A673 (cell line): ENCODE measurements at regions not wholly inside any gene's neighbourhood (a gene's known extent, or its start where the extent isn't known, plus 50 kb on each side); places are given as distances from the start of the nearest gene placed in this dataset.

Source experiments
- EZH2 ChIP-seq: fragments of 200-600 bp; sonication (generic); IDR thresholded peaks from 2 replicates; pipeline ENCODE4 v1.6.1; 2017; ENCODE audit warnings: borderline replicate concordance, low read depth, mild to moderate bottlenecking, mixed read lengths, antibody characterized with exemption, low read length; ENCODE audit not compliant: poor library complexity, severe bottlenecking
- TF ChIP-seq, protein P1 (sequence below): fragments of 300-800, 200-600 bp; sonication (generic); conservative IDR thresholded peaks from 2 replicates; pipeline ENCODE4 v1.5.1; 2017; ENCODE audit warnings: low read depth, mild to moderate bottlenecking, antibody characterized with exemption, low read length, moderate library complexity, mixed read lengths

DNA sequence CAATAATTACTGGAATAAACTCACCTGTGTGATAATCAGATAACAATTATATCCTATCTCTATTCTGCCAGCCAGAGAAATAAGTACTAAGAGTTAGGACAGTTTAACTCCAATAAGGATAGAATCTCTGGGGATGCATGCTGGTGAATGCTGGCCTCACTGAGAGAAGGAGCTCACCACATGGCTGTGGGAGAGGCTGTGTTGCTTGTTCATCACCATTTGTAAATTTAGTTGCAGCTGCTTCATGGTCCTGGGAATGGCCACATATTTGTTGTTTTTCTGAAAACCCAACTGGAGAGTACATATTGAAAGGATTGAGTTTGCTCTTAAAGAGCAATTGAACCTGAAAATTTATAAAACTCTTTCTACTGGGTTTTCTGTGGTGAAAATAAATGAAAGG, 207.3 kb downstream of the NECTIN3 start:
- TF ChIP-seq, protein P1, sequence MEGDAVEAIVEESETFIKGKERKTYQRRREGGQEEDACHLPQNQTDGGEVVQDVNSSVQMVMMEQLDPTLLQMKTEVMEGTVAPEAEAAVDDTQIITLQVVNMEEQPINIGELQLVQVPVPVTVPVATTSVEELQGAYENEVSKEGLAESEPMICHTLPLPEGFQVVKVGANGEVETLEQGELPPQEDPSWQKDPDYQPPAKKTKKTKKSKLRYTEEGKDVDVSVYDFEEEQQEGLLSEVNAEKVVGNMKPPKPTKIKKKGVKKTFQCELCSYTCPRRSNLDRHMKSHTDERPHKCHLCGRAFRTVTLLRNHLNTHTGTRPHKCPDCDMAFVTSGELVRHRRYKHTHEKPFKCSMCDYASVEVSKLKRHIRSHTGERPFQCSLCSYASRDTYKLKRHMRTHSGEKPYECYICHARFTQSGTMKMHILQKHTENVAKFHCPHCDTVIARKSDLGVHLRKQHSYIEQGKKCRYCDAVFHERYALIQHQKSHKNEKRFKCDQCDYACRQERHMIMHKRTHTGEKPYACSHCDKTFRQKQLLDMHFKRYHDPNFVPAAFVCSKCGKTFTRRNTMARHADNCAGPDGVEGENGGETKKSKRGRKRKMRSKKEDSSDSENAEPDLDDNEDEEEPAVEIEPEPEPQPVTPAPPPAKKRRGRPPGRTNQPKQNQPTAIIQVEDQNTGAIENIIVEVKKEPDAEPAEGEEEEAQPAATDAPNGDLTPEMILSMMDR: no peak
- no peak for TF ChIP-seq EZH2
